GM18520 (cell line): ENCODE measurements at regions not wholly inside any gene's neighbourhood (a gene's known extent, or its start where the extent isn't known, plus 50 kb on each side); places are given as distances from the start of the nearest gene placed in this dataset.

Experiments
- ATAC-seq: cut with Tn5 transposase; IDR thresholded peaks from one replicate; pipeline ENCODE4 v1.9.1; 2021; ENCODE audit not compliant: unreplicated experiment

- no peak for ATAC-seq
Measured at GRCh38 chr1:170271430-170272161, 125.8 kb downstream of the NTMT2 start.

DNA sequence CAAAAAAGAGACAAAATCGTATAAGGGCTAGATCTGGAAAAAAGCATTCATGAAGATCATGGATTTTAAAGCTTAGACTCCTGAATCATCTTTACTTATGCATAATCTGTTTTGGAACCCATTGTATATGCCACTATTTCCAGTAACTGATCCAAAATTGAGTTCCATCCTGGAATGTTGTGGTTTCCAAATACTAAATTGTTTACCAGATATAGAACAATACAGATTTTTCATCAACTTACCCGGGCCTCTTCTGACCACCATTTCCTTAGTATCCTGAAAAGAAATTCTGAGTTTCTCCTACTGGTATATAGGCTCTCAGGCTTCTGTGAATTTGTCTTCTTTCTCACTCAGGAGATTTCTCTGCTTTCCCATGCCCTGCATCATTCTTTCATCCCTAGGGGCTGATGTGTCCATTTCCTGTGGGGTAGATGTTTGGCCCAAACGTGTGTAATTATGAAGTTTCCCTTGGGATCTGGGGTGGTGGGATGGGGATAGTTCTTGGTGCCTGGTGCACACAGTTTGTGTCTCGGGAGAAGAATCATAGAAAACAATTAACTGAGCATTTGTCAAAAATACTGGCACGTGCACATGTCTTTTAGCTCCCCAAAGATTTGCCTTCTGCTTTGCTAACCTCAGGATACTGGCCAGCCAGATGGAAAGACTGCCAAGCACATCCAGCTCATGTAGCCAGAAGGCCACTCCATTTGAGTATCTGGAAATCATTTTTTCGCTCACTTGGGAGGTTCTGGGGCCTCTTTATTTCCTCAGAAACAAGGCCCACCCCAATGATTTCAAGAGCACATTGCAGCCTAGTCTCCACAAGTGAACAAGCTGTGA is 127.8 kb downstream of the NTMT2 start:
- ATAC-seq = no peak

- ATAC-seq = no peak
Measured at GRCh38 chr1:170274131-170274501, 128.4 kb downstream of the NTMT2 start.

DNA sequence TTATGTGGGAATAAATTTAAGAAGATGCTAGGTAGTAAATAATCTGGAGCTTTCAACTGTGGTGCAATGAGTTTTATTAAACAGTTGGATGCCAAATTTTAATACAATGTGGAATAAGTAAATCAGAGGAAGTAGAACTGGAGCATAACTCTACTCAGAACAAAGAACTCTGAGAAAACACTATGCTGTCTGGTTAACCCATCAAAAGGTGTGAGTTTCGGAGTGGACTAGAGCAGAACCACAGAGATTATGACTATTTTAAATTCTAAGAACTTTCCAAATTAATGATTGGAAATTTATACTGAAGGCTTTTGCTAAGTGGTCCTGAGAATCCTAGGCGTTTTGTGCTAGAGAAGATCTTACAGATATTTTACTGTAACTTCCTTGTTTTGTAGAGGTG is 132.2 kb downstream of the NTMT2 start:
- ATAC-seq = no peak

- no peak for ATAC-seq
Measured at GRCh38 chr1:170284016-170284415, 138.3 kb downstream of the NTMT2 start.

DNA sequence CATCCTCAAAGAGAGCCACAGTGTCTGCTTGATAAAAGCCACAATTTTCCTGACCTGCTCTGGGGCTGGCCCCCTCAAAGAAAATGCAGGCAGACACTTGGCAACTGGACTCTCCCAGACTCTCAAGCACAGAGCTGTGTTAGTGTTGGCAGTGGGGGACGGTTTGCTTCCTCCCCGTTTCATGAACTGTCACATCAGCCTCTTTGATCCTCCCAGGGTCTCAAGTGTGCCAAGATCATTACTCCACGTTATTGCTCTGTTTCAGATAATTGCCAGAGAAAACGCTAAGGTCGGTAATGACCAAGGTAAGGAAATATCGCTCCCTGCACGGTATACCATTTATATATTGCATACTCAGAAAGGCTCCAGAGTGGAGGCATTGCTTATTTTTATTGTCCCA is 138.8 kb downstream of the NTMT2 start:
- no peak for ATAC-seq

- ATAC-seq = no peak
Measured at GRCh38 chr1:170284951-170285350, 139.2 kb downstream of the NTMT2 start.

DNA sequence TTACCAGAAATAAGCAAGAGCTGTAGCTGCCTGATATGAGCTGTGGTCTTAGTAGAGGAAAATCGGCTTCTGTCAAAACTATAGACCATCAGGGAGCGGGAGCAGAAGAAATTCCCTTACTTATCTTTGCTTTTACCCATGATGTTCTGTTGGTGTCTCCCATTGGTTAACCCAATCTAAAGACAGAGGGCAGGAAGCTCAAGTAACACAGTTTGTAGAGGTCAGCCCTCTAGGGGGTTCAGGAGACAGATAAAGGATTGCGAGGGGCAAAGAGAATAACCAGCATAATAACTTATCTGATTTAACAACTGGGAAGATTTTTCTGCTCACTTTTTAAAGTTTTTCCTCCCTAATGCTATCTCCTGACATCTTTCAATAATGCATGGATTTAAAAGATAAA is 142.4 kb downstream of the NTMT2 start:
- no peak for ATAC-seq

DNA sequence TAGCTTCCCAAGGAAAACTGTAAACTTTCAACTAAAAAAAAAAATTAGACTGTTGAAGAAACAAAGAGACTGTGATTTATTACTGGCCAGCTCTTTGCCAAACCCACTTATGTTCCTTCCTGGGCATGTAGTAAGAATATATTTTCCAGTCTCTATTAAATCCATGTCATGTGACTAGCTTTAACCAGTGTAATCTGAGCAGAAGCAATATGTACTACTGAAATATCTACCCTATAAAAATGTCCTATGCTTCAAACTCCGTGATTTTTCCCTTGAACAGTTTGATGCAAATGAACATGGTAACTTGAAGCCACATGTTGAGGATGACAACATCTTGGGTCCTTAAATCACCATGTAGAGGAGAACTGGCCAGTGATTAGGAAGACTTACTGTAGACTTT is 144.5 kb downstream of the NTMT2 start:
- no peak for ATAC-seq

DNA sequence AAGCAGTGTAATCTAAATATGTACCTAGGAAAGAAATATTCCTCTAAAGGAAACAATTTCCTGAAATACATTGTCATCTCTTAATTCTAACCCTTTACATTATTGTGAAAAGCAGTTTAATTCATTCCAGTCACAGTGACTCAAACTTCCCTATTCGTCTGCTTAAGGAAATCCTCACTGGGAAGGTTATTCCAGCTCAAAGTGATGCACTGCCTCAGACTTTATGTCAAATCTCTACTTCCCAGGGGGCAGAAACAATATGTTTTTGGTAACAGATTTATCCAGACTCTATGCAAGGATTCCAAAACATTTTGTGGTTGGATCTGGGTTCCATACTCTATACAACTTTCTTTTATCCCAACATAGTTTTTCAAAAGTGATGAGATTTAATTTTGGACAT is 145.2 kb downstream of the NTMT2 start:
- no peak for ATAC-seq

- no peak for ATAC-seq
Measured at GRCh38 chr1:170291516-170291915, 145.8 kb downstream of the NTMT2 start.

DNA sequence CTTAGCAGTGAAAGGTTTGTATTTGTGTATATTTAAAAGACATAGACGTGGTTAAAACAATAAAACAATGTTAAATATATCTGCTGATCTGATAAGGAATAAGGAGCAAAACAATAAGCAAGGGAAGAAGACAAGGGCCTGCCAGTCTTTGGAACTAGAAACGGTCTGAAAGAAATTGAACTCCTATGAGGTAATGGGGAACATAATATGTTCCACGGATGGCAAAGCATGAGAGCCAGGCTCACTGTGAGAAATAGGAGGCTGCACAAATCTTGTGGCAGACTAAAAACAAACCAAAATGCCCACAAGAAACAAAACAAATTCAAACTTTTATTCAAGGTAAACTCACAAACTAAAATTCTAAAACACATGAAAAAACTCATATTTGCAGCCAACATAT is 150.5 kb downstream of the NTMT2 start:
- no peak for ATAC-seq

DNA sequence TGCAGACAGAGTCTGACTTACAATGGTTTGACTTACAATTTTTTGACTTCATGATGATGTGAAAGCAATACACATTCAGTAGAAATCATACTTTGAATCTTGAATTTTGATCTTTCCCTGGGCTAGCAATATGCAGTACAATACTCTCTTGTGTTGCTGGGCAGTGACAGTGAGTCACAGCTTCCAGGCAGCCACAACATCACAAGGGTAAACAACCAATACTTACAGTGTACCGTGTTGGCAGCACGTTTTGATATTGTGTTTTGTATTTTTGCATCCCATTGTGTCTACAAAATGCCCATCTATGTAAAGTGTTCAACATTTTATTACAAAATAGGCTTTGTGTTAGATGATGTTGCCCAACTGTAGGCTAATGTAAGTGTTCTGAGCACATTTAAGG is 150.9 kb downstream of the NTMT2 start:
- ATAC-seq = no peak

DNA sequence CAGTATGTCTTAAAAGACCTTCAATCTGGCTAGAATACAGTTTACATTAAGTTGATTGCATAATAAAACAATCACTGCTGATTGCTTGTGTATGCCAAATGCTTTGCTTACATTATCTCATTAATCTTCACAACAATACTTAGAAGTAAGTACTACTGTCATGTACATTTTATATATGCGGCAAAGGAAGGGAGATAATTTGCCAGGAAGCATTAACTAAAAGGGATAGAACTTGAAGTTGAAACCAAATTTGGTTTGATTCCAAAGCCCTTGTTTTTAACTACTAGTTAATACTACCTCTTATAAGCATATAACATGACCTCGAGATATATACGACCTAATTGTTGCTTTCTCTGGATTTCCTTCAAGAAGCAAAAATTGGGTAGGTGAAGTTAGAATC is 155.8 kb downstream of the NTMT2 start:
- no peak for ATAC-seq

- ATAC-seq = no peak
Measured at GRCh38 chr1:170303034-170303433, 157.3 kb downstream of the NTMT2 start.

GRCh38 chr1:170305777-170306512 is 160.2 kb downstream of the NTMT2 start:
- ATAC-seq = no peak

GRCh38 chr1:170306513-170306910 is 160.8 kb downstream of the NTMT2 start:
- no peak for ATAC-seq

DNA sequence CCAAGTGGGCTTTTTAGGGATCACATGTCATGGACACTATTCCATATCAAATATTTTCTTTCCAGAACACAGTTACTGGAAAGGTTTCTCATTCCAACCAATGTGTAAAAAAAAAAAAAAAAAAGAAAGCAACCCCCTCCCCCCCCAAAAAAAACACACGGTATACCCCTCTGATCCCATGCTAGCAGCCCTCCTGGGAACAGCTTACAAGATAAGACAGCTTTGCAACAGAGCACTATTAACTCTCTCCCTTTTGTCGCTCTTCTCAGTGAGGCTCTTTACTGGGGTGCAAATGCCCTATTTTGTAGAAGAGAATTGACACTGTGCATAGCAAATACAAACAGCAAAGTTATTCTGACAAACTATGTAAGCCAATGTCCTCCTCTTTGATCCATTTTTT is 161.2 kb downstream of the NTMT2 start:
- no peak for ATAC-seq

- ATAC-seq = no peak
Measured at GRCh38 chr1:170307426-170307825, 161.7 kb downstream of the NTMT2 start.

DNA sequence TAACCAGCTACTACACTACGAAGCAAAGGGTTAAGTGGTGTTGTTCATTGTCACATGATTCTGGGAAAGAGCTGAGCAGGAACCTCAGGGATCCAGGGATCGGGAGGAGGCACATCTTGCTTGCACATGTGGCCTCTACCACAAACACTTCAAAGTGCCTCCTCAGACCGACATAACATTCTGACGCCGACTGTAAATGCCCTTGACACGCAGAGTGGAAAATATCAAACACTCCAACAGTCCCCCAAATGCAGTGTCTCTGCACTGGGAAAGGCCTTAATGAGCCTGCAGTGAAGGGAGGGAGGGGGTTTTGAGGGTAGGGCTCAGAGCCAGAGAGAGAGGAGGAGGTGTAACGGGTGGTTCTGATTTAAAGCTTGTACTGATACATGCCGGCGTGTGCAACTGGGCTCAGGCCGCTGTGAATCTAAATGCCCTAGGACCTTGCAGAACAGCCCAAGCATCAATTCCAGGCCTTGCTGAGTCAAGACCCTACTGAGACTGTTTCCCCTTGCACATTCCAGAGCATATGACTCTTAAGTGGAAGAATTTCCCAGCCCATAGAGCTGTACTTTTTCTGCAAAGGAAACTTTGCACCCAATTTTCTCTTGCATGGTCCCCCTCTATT is 163.7 kb downstream of the NTMT2 start:
- ATAC-seq = no peak

GRCh38 chr1:170310014-170310405 is 164.3 kb downstream of the NTMT2 start:
- ATAC-seq = no peak
